ENCODE measurements at regions not wholly inside any gene's neighbourhood (a gene's known extent, or its start where the extent isn't known, plus 50 kb on each side); places are given as distances from the start of the nearest gene placed in this dataset.

- H3K27me3 ChIP-seq: no peaks in the 10 kb centered on the region
- no peak for DNase-seq
- no peak overlapping the region for H3K27ac ChIP-seq
- H3K4me3 ChIP-seq: no peak overlapping the region
- intact Hi-C loops (cut with DNase I; ENCODE audit: low total_unique reads): no loop called here
- H3K36me3 ChIP-seq (ENCODE audit: low read depth, missing control alignments): no peaks in the 10 kb centered on the region
- 69 to 84% methylated on average over 2 of the region's 2 CpGs for WGBS, 2 donors
- TF ChIP-seq POLR2A (IDR thresholded peaks at IDR 0.05) (no peak), CTCF (IDR thresholded peaks at IDR 0.05) (no peak)
- no peaks in the 10 kb centered on the region for H3K4me1 ChIP-seq
- H3K9me3 ChIP-seq: no peaks in the 10 kb centered on the region
Observed at GRCh38 chr3:145735631-145736030, 425.4 kb downstream of the PLOD2 start.

DNA sequence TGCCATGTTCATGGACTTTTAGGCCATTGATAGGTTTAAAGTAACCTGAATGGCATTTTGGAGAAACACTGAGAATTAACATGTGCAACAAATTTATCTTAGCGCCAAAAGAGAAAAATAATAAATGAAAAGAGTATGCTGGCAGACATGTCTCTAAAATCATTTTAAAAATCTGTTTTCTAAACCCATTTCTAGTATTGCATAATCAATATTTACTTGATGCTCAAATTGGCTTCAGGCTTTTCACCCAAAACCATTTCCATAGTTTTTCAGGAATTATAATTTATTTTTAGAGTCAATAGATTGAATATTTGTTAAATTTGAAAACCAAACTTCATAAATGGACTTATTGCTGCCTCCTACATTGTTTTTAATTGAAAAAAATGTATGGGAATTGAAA lies 423.0 kb downstream of the PLOD2 start:
- DNase-seq: no peak

GRCh38 chr3:145739926-145740325 lies 421.1 kb downstream of the PLOD2 start:
- 69 to 72% methylated on average over 4 of the region's 4 CpGs for WGBS, 2 donors
- Histone ChIP-seq H3K36me3 (ENCODE audit: low read depth, missing control alignments) (no peaks in the 10 kb centered on the region), H3K27me3 (no peaks in the 10 kb centered on the region), H3K9me3 (no peaks in the 10 kb centered on the region), H3K27ac (no peak overlapping the region), H3K4me3 (no peak overlapping the region), H3K4me1 (no peaks in the 10 kb centered on the region)
- intact Hi-C loops (cut with DNase I; ENCODE audit: low total_unique reads): no loop called here
- DNase-seq: no peak
- TF ChIP-seq POLR2A (IDR thresholded peaks at IDR 0.05) (no peak), CTCF (IDR thresholded peaks at IDR 0.05) (no peak)

More for the DNA sequence above, 423.0 kb downstream of the PLOD2 start:
- H3K27me3 ChIP-seq: no peaks in the 10 kb centered on the region
- H3K27ac ChIP-seq: no peak overlapping the region
- no peaks in the 10 kb centered on the region for H3K4me1 ChIP-seq
- no peak overlapping the region for H3K4me3 ChIP-seq
- TF ChIP-seq CTCF (IDR thresholded peaks at IDR 0.05) (no peak), POLR2A (IDR thresholded peaks at IDR 0.05) (no peak)
- H3K36me3 ChIP-seq (ENCODE audit: low read depth, missing control alignments): no peaks in the 10 kb centered on the region
- no peaks in the 10 kb centered on the region for H3K9me3 ChIP-seq
- WGBS, 2 donors: 96% methylated on average over 1 of the region's 1 CpG
- intact Hi-C loops (cut with DNase I; ENCODE audit: low total_unique reads): no loop called here

GRCh38 chr3:145750657-145751056 lies 410.3 kb downstream of the PLOD2 start:
- H3K27me3 ChIP-seq: no peaks in the 10 kb centered on the region
- H3K27ac ChIP-seq: no peak overlapping the region
- no peaks in the 10 kb centered on the region for H3K9me3 ChIP-seq
- H3K36me3 ChIP-seq (ENCODE audit: low read depth, missing control alignments): no peaks in the 10 kb centered on the region
- intact Hi-C loops (cut with DNase I; ENCODE audit: low total_unique reads): no loop called here
- DNase-seq: no peak
- no peak overlapping the region for H3K4me3 ChIP-seq
- no peak for TF ChIP-seq POLR2A (IDR thresholded peaks at IDR 0.05)
- no peak for TF ChIP-seq CTCF (IDR thresholded peaks at IDR 0.05)
- WGBS, 2 donors: 88 to 97% methylated on average over 2 of the region's 2 CpGs
- H3K4me1 ChIP-seq: no peaks in the 10 kb centered on the region

- 78 to 83% methylated on average over 1 of the region's 1 CpG for WGBS, 2 donors
- H3K9me3 ChIP-seq: no peaks in the 10 kb centered on the region
- no peak for DNase-seq
- no peaks in the 10 kb centered on the region for H3K27me3 ChIP-seq
- intact Hi-C loops (cut with DNase I; ENCODE audit: low total_unique reads): no loop called here
- no peak overlapping the region for H3K4me3 ChIP-seq
- TF ChIP-seq POLR2A (IDR thresholded peaks at IDR 0.05) (no peak), CTCF (IDR thresholded peaks at IDR 0.05) (no peak)
- no peak overlapping the region for H3K27ac ChIP-seq
- no peaks in the 10 kb centered on the region for H3K4me1 ChIP-seq
- H3K36me3 ChIP-seq (ENCODE audit: low read depth, missing control alignments): no peaks in the 10 kb centered on the region
Observed at GRCh38 chr3:145752576-145752975, 408.4 kb downstream of the PLOD2 start.
